NCI-H226 (cell line): ENCODE measurements at regions not wholly inside any gene's neighbourhood (a gene's known extent, or its start where the extent isn't known, plus 50 kb on each side); places are given as distances from the start of the nearest gene placed in this dataset.
"Not testable (repeated sequence)": the region's sequence is repeated elsewhere in the genome, so short reads cannot be mapped to it uniquely, and the experiment has no call there.

ENCODE experiments used
- DNase-seq: peaks from one replicate; pipeline ENCODE4 v3.0.0-alpha.2; 2015

DNA sequence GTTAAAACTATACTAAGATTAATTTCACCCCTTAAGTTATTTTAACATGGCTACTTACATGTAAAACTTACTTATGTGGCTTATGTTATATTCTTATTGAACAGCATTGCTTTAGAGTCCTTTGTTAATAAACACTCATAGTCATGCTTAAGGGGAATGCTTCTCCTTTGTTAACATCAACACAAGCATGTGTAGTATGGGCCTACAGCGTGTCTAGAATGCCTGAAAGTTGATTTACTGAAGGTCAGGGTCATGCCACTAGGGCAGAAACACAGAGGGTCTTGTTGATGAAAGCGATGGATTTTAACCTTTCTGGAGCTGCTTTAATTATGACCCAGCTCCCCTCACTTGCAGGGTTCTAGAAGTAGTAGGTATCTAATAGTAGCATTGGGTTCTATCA lies 159.8 kb upstream of the DLX2 start:
- DNase-seq: no peak

DNA sequence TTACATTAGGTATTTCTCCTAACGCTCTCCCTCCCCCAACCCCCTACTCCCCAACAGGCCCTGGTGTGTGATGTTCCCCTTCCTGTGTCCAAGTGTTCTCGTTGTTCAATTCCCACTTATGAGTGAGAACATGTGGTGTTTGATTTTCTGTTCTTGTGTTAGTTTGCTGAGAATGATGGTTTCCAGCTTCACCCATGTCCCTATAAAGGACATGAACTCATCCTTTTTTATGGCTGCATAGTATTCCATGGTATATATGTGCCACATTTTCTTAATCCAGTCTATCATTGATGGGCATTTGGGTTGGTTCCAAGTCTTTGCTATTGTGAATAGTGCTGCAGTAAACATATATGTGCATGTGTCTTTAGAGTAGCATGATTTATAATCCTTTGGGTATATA lies 162.1 kb upstream of the DLX2 start:
- DNase-seq: not testable (repeated sequence)

DNA sequence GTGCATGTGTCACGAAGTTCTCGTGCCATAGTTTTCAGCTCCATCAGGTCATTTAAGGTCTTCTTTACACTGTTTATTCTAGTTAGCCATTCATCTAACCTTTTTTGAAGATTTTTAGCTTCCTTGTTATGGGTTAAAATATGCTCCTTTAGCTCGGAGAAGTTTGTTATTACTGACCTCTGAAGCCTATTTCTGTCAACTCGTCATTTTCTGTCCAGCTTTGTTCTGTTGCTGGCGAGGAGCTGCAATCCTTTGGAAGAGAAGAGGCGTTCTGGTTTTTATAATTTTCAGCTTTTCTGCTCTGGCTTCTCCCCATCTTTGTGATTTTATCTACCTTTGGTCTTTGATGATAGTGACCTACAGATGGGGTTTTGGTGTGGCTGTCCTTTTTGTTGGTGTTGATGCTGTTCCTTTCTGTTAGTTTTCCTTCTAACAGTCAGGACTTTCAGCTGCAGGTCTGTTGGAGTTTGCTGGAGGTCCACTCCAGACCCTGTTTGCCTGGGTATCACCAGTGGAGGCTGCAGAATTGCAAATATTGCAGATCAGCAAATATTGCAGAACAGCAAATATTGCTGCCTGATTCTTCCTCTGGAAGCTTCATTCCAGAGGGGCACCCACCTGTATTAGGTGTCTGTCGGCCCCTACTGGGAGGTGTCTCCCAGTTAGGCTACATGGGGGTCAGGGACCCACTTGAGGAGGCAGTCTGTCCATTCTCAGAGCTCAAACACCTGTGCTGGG lies 157.7 kb upstream of the ITGA6 start:
- not testable (repeated sequence) for DNase-seq

DNA sequence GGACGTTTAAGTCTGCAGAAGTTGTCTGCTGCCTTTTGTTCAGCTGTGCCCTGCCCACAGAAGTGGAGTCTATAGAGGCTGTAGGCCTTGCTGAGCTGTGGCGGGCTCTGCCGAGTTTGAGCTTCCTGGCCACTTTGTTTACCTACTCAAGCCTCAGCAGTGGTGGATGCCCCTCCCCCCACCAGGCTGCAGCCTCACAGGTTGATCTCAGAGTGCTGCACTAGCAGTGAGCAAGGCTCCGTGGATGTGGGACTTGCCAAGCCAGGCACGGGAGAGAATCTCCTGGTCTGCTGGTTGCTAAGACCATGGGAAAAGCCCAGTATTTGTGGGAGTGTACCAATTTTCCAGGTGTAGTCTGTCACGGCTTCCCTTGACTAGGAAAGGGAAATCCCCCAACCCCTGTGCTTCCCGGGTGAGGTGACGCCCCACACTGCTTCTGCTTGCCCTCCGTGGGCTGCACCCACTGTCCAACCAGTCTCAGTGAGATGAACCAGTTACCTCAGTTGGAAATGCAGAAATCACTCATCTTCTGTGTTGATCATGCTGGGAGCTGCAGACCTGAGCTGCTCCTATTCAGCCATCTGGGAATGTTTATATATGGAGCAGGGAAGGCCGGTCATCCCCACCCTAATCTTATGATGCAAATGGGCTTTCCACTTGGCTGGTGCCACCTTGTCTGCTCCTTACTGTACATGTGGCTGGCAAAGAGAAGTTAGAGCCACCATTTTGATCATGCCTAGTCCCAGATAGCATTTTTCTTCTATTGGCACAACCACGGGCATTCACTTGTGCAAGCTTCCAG lies 156.9 kb upstream of the ITGA6 start:
- no peak for DNase-seq

DNA sequence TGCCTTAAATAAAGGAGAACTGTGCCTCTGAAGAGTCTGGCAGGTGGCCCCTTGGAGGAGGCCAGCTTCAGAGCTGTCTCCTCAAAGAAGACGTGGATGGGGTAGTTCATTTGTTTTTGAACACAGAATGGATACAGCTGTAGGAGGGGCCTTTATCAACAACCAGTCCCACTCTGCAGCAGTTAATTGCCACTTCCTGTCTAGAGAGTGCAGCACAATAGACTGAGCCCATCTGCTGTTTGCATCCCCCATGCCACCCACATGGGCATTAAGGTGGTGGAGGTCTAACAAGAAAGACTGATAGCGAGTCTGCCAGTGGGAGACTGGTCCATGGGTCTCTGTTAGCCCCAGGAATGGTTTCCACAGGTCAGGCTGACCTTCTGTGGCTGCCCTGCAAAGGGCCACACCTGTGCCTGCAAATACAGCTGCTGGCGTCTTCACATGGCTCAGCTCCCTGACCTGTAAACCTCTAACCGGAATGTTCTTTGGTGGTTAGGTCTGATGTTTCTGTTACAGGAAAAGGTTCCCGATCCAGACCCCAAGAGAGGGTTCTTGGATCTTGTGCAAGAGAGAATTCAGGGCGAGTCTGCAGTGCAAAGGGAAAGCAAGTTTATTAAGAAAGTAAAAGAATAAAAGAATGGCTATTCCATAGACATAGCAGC lies 153.3 kb upstream of the ITGA6 start:
- DNase-seq: no peak

DNA sequence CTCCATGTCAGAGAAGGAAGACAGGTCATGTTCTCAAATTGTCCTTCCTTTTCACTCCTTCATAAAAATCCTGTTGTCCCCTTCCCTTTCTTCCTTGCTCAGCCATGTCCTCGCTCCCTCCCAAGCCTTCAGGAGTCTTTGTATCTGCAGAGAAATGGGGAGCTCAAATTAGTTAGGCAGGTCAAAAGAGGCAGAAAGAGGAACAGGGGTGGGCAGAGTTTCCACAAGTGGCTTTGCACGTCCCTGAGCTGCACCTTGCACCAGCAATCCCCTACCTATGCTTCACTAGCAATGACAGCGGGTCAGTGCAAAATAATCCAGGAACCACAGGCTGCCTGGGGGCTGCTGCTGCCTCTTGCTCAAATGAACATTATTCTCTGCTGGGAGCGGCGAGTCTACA lies 152.1 kb upstream of the ITGA6 start:
- no peak for DNase-seq

DNA sequence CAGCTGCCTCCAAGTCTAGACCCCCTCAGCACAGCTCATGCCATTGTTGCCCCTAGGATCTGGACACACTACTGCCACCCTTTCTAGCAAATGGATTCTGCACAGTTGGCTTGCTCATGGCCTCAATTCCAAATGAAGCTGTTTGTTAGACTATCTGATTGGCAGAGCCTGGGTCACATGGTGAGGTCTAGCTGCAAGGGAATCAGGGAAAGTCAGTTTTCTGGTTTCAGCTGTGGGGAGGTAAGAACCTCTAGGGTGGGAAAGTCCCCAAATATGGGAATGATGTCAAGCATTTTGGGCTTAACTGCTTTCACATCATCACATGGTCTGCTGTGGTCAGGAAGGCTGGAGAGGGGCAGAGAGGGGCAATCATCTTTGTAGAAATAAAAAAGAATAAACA lies 150.4 kb upstream of the ITGA6 start:
- no peak for DNase-seq

DNA sequence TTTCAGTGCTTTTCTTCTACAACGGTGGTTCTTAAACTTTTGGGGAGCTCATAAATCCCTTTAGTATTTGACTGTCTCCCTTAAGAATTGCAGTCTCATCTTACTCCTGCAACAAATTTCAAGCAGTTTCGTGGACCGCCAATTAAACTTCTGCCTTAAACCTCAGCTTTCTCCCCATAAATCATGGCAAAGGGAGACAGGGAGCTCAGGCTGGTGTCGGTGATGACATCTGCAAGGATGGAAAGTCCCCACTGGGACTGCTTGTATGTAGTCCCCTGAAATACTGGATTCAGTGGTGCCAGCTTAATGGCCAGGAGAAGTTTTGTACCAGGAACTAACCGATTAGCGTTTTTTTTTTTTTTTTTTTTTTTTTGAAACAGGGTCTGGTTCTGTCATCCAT lies 148.7 kb upstream of the ITGA6 start:
- no peak for DNase-seq

DNA sequence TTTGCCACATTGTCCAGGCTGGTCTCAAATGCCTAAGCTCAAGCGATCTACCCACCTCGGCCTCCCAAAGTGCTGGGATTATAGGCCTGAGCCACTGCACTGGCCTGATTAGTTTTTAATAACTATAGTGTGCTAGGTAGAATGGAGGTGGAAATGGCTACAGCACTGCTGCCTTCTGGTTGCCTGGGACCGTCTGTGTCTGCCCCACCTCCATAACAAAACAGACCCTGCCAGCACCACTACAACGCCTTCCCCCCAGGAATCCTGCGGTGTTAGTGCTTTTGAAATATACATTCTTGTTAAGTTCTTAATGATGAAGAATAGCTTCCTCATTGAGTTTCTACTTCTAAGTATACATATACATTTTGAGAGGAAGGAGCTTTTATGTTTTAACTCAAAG lies 148.2 kb upstream of the ITGA6 start:
- DNase-seq: no peak

DNA sequence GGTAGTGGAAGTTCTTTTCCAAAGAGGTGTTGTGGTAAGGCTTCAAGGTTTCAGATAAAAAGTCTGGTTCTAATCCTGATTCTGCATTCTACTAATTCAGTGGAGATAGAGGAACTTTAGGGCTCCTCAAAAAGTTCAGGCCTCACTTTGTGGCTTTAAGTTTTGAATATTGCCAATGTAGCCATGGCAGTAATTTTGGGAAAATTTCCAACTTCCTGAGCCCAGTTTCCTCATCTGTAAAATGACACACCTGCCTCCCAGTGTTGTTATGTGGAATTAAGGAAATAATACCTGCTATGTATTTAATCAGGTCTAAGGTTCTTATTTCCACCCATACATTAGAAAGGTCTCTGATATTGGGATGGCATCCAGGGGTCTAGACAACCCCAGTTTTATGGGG lies 147.6 kb upstream of the ITGA6 start:
- DNase-seq: no peak

DNA sequence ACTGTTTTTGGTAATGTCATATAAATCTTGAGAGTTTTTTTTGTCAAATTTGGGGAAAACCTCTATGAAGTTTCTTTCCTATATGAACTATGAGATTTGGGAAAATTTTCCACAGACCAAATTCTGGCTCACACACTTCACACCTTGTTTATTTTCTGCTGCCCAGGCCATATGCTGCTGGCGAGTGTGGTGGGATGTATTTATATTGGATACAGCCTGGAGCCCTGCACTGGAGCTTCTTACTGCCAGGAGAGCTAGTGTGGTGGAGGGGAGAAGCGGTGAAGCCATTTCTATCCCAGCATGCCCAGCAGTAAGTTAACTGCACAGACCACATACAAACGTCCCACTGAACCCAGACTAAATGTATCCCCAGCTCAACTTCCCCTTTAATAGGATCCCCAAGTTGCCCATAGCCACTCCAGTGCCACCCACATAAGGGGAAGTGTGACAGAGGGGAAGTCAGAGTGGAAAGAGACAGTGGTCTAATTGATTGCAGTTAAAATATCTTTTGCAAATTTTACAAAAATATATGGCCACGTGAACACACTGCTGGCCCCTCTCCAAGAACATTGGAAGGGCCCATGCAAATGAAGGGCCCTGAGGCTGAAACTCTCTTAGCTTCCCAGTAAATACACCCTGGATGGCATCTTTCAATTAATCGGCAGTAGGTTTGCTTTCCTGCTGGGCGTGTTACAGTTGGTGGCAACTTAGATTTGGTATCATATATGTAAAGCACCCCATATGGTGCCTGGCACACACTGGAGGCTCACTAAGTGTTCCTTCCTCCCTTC lies 146.6 kb upstream of the ITGA6 start:
- no peak for DNase-seq

DNA sequence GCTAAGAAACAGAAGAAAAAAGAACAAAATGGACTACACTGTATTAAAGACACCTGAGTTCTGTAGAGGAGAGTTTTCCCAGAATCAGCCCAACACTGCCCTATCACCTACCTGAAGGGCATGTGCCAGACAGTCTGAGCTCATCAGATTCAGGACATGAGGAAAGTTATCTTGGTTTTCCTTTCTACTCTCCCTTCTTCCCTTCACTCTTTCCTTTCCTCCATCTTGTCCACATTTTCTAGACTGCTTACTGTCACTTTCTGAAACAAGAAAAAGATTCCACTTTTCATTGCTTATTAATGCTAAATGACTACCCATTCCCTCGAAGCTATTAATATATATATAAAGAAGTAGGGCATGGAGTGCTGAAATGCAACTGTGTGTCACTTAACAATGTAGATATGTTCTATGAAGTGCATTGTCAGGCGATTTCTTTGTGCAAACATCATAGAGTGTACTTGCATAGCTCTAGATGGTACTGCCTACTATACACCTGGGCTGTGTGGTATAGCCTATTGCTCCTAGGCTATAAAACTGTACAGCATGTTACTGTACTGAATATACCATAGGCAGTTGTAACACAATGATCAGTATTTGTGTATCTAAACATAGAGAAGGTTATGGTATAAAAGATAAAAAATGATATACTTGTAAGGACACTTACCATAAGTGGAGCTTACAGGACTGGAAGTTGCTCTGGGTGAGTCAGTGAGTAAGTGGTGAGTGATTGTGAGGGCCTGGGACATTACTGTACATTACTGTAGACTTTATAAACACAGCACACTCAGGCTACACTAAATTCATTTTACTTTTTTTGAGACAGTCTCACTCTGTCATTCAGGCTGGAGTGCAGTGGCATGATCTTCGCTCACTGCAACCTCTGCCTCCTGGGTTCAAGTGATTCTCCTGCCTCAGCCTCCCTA lies 145.5 kb upstream of the ITGA6 start:
- DNase-seq: peak; percentile 17

DNA sequence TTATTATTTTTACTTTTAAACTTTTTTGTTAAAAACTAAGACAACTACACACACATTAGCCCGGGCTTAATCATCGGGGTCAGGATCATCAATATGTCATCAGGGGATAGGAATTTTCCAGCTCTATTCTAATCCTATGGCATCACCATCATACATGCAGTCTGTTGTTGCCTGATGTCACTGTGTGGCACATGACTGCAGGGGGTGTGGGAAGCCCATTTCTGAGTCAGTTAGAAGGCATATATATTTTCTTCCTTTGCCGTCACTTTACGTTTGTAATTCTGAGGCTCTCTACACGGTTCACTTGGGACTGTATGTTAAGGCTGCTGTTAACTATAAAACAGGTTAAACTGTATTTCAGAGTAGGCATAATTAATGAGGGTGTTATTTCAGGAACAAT lies 144.4 kb upstream of the ITGA6 start:
- peak; percentile 34 for DNase-seq

DNA sequence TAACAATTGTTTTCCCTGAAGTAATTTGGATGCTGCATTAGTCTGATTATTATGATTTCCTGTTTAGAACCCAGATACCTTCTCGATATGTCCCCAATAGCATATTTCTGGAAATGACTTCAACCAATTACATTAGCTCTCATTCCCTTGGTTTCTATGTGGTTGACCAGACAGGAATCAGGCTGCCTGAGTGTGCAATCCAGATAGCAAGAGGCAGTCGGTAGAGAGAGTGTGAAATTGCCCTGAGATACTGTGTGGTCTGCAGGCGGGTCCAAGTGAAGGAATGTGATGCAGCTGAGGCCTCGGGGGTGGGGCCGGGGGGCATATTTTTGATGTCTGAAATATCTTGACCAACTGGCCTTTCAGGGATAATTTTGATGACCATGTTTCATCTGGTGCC lies 143.9 kb upstream of the ITGA6 start:
- no peak for DNase-seq

DNA sequence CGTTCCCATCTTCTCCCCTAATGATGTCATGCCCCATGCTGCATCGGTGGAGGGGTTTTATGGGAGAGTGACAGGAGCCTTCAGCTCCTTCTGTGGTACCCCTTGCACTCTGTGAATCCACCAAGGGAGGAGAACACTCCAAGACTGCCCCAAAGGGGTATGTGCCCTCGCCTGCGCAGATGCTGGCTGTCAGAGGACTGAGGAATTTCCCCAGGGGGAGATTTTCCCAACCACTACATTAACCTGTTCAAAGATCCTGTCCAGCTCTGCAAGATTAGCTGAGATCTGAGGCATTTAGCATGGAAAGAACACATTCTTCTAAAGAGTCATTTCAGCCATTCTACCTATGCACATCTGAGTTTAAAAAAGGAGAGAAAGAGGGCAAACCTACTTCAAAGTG lies 143.2 kb upstream of the ITGA6 start:
- no peak for DNase-seq

DNA sequence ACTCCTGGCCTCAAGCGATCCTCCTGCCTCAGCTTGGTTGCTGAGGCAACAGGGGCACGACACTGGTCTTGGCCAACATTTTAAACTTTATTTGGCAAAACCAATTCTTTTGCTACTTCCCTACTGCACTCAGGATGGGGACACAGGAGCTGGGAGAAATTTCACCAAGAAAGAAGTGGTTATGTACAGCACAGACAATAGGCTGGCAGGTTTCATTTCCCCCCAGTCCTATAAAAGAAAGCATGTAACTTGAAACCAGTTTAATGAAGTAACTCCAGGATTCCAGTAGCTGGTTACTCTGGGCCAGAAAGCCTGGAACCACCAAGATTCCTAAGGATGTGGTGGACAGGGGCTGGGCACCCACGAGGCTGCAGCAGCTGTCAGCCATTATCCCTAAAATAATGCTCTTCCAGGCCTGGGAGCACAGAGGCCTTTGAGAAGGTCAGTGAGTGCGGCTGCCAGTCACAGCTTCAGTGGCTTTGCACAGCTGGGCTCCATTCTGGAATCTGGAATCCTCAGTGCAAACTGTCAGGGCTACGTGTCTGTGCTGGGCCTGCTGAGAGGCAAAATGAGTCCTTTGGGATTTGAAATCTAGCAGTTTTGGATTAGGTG lies 142.3 kb upstream of the ITGA6 start:
- peak; percentile 24 for DNase-seq

DNA sequence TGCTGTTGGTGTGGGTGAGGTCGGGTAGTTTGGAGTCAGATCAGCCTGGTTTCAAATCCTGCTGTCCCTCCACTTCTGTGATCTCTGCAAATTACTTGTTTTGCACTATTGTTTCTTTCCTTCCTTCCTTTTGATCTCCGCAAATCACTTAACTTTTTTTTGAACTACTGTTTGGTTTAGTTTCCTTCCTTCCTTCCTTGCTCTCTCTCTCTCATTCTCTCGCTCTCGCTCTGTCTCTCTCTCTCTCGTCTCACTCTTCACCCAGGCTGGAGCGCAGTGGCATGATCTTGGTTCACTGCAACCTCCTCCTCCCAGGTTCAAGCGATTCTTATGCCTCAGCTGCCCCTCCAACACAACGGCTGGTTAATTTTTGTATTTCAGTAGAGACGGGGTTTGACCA lies 141.6 kb upstream of the ITGA6 start:
- DNase-seq: no peak

DNA sequence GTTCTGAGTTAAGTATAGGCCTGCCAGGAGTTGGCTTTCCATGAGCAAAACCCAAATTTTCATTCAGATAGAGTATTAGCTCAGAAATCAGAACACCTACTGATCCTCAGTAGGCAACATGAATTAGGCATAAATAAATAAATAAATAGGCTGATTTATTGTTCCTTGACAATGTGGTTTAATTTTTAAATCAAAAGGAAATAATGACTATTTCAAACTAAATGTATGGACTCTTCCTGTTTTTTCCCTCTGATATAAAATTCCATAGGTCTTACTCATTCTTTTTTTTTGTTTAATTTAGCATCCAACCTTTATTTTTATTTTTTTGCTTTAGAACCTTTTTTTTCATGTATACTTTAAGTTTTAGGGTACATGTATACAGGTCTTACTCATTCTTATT lies 140.2 kb upstream of the ITGA6 start:
- DNase-seq: no peak

DNA sequence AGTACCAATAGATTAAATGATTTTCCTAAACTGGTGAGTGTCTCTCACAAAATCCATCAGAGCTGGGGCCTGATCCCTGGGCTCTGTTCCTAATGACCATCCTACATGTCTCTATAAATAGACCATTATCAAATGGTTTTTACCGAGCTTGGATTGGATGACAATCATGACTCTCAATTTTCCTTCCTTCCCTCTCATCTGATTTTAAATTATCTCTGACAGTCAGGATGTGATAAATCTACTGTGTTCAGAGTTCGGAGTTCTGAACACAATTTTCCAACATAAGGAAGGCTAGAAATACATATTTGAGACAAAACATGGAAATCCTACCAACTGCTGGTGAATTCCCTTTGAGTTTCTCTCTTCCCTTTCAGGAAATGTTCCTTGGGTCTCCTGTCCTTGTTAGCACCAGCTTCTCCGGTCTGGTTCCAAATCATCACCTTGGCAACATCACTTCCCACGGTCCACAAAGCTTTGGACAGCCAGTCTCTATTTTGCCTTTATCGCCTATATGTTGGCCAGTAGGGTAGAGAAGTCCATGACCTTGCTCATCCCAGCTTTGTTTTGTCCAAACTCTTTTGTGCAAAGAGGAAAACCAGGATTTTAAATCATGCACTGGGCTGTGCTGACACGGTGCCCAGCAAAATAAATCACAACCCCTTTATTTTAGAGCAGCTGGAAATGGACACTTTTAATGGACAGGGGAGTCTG lies 139.6 kb upstream of the ITGA6 start:
- DNase-seq: no peak

DNA sequence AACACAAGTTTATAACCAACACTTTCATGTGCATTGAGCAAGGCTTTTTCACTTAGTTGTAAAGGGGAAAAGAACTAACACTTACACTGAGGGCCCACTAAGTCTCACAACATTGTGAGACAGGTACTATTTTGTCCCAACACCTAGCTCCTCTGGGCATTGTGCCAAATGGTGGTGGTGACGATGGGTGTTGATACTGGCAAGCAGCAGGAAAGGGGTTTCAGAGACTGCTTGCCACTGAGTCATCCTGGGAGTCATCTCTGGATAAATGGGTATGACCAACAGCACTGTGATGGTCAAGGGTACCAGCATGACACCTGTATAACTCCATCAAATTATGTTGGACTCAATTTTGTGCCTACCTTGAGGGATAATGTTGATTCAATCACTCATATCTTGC lies 138.8 kb upstream of the ITGA6 start:
- DNase-seq: peak; percentile 34

DNA sequence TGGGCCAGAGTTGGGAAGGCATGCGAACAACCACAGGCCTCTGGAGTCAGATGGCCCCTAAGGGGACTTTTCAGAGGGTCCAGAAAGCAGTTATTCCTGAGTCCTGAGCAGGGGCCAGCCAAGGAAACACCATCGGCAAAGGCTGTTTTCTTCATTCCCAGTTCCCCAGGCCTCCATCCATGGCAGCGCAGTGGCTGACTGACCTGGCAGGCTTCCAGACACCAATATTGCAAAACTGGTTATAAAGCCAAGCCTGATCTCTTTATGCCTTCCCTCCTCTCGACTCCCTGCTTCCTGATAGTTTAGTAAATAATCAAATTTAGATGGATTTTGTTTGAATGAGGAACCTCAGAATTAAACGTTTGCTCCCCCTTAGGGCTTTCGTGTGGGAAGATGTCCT lies 133.4 kb upstream of the ITGA6 start:
- DNase-seq: no peak
